Stimulated activated CD4-positive, alpha-beta T cell treated with anti-CD3 and anti-CD28 coated beads, Interleukin-1b, Interleukin-23, amount 100 ng/mL, for 48 hours (primary cell): ENCODE measurements at regions not wholly inside any gene's neighbourhood (a gene's known extent, or its start where the extent isn't known, plus 50 kb on each side); places are given as distances from the start of the nearest gene placed in this dataset.

Experiments used
- DNase-seq: peaks from one replicate; pipeline ENCODE4 v3.0.0-alpha.2; 2020

DNA sequence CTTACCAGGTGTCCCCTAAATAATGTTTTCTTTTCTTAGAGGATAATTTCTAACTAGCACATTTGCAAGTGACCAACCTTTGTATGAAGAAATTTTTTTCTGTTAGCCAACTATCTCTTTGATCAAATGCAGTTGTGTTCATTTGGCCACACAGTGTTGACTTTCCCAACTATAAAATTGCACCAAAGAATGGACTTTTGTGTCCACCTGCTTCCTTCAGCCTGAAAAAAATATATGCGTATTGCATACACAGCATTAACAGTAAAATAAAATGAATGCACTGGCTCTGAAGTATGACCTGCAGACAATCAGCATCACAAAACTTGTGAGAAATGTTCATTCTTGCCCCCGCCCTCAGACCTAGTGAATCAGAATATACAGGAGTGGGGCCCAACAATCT lies 342.0 kb downstream of the SEC23A start:
- DNase-seq = no peak

DNA sequence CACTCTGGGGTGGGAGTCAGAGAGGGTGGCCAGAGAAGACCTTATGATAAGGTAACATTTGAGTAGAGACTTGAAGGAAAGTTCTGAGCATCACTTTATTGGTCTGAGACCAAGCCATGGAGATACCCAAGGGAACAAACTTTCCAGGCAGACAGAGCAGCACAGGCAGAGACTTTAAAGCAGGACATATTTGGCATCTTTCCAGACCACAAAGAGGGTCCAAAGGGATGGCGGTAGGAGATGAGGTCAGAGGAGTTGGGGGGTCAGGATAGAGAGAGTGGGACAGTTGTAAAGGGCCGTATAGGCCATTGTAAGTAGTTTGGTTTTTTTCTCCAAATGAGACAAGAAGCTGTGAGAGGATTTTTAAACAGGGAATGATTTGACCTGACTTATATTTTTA lies 344.4 kb downstream of the SEC23A start:
- DNase-seq = no peak

DNA sequence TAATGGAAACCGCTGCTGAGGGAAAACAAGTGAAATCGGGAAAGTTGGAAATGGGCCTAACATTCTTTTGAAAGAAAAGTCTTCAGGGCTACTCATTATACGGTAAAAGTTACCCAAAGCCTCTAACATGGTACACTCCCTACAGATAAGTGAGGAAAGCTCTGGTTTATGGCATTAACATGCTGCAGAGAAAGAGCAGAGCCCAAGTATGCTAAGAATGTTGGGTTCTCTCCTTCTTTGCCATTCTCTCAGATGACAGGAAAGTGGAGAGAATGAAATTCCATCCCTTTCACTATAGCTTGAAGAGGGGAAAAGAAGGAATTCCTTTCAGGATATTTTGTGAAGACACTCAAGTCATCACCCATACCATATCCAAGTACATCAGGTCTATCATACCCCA lies 348.0 kb downstream of the SEC23A start:
- no peak for DNase-seq

DNA sequence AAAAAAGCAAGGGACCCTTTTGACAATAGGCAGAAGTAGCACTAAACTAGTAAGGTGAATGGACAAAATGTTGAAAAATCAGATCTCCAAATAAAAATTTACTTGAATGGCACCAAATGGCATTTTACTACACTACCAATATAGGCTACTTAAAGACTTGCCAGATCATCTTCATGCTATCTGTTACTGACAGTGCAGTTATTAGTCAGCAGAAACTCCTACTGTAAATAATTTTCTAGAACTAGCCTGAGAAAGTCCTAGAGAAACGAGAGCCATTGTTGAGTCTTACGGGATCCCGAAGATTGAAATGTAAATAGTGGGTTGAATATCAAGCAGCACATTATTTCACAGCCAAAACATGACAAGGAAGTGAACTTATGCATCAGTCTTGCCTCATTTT lies 350.3 kb downstream of the SEC23A start:
- DNase-seq = no peak

DNA sequence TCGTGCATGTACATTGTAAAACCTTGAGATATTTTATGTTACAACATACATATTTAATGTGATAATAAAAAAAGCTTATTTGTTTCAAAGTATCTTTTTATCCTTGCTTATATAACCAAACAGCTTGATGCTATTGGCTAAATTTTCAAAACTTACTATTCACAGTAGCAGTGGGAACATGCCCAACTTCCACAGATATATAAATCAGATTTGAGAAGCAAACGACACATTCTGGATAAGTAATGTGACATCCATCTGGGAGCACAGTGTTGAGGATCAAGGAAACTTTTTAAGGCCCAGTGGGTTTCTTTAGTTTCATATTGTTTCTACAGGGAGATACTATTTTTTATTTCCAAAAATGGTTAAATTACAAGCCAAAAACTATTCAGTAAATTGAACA lies 350.7 kb downstream of the SEC23A start:
- DNase-seq = no peak

DNA sequence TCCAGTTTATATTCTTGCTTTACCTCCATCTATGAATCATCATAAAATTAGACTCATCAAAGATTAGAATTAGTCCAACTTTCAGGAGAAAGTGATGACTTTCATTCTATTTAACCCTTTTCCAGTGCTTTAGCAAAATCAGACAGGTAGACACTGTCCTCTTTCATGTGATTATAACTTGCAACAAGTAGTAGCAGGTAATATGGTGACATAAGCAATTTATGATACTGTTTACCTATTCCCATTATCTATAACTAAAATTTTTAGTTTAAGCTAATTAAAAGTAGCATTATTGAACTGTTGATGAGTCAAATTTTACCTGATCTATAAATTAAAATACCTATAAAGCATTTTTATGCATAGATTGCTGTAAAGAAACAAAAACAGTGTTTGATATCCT lies 351.6 kb downstream of the SEC23A start:
- no peak for DNase-seq

DNA sequence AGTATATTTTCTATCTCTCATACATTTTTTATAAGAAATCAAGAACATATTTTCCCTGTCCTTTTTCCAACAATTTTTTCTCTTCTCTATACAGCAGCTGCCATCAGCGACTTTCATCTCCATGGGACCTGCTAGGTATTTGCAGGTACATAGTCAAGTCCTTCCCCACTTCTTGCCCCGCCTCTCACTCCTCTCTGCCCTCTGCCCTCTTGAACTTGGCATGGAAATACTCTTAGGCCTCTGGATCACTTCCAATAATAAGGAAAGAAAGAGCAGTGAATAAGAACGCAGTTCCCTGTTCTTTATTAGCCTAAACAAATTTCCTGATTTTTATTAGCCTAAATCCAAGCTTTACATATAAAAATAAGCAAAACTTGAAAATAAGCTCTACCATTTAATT lies 353.1 kb downstream of the SEC23A start:
- no peak for DNase-seq

DNA sequence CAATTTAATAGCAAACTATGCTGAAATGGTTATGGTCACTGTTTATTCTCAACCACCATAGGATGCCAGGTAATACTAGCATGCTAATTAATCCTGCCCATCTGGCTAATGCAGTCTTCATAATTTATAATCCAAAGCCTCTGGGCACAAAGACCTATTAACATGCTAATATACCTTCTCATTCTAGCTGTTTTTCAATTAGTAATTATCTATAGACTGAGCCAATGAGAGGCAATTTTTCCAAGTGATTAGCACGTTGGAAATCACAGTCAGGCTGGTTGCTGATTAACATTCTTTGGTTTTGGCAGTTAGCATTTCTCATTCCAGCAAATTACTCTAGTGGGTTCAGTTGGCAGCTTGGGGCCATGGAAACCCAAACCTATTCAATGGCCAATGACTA lies 357.2 kb downstream of the SEC23A start:
- no peak for DNase-seq

DNA sequence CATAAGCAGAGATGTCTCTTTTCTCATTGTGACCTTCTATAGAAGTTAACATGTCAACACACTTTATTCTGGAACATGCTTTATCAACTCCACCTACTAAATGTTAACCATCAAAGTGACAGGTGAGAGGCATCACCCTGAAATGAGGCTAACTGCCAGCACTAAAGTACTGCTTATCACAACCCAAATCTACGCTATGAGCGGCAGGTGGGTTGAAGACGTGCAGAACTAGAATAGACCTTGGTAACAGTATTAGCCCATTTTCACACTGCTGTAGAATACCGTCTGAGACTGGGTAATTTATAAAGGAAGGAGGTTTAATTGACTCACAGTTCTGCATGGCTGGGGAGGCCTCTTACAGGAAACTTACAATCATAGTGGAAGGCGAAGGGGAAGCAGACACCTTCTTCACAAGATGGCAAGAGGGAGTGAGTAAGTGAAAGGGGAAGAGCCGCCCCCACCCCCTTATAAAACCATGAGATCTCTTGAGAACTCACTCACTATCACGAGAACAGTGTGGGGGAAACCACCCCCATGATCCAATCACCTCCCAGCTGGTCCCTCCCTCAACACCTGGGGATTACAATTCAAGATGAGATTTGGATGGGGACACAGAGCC lies 359.0 kb downstream of the SEC23A start:
- no peak for DNase-seq

DNA sequence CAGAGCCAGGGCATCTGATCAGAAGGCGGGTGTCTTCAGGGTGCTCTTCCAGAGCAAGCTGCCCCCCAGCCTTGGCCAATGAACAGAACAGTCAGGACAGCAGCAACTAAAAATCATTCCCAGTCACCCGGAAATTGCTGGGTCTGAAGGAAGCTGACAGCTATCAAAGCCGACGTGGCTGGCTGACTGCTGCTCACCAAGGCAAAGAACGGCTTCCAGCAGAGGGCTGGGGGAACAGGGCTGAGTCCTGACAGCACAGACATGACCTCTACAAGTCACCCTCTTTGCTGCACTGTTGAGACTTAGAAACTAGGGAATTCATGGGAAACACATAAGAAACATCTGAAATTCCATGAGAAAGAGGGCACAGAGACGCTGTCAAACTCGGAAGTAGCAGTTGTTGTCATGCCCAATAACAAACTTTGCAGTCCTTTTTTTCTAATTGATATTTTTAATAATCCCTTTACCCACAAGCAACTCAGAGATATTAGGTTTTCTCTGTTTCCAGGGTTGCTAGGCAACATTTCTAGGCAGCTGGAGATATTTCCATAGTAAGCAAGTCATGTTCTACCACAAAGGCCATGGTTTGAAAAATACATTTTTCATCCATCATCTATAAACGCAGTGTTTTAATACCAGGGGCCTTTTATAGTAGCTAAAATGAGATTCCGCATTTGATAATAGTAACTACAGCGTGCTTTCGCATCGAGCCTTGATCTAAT lies 365.2 kb downstream of the SEC23A start:
- no peak for DNase-seq

DNA sequence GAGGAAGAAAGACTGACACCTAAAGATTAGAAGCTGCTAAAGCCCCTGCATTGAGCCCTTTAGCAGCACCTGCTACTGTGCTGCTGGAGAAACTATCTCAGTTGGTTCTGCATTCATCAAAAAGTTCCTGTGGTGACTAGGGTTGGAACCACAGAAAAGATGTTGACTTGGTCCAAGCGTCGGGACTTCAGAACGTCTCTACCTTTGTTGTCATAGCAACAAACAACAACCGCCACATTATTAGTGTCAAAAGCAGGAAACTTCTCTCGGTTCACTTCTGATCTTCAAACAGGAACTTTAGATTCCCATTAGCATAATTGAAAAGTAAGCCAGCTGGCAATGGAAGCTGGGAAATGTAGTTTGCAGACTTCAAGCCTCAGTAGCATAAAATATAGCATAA lies 368.0 kb downstream of the SEC23A start:
- DNase-seq = no peak

DNA sequence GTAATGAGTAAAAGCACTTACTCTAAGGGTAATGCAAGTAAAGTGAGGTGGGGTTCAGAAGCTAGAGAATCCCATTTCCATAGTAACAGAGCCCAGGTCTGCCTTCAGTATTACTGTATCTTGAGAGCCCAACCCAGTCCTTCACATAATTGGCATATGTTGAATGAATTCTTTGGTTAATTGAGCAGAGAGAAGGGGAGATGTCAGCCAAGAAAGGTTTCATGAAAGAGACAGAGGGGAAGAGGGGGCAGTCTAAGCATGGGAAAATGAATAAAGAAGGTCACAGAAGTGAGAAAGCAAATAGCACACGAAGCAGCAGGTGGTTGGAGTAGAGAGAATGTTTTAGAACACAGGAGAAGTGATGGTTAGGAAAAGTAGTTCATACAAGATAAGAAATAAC lies 371.1 kb downstream of the SEC23A start:
- no peak for DNase-seq

DNA sequence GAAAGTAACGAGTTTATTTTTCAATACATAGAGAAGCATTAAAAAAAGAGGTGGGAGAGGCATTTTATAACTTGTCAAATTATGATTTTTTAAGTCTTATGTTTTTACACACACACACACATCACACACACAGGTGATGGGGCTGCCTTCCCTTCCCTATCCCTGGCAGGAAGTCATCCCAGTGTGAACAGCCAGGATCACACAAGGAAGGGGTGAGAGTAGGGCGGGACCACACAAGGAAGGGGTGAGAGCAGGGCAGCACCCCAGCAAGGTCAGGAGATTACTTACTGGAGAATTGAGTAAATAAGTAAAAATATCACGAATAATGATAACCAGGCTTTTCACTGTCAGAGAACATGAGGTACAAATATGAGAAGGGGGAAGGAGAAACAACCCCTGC lies 372.6 kb downstream of the SEC23A start:
- no peak for DNase-seq

DNA sequence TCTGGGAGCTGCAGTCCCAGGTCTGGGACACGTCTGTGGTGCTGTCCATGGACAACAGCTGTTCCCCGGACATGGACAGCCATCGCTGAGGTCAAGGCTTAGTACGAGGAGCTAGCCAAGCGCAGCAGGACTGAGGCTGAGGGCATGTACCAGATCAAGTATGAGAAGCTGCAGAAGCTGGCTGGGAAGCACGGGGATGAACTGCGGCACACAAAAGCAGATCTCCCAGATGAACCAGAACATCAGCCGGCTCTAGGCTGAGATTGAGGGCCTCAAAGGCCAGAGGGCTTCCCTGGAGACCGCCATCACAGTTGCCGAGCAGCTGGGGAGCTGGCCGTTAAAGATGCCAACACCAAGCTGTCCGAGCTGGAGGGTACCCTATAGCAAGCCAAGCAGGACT lies 375.3 kb downstream of the SEC23A start:
- no peak for DNase-seq

DNA sequence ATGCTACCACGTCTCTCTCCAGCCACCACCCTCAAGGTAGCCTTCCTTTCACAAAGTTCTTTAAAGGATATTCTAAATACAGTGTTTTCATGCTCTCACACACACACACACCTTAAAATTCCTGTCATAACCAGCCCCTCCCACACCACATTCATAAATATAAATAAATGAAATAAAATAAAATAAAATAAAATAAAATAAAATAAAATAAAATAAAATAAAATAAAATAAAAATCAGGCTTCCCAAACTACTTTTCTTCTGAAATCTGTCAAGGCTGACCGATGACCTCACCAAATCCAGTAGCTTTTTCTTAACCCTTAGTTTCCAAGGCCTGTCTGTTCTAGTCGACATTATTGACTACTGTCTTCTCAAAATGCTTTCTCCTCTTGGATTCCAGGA lies 378.4 kb downstream of the SEC23A start:
- DNase-seq = no peak

DNA sequence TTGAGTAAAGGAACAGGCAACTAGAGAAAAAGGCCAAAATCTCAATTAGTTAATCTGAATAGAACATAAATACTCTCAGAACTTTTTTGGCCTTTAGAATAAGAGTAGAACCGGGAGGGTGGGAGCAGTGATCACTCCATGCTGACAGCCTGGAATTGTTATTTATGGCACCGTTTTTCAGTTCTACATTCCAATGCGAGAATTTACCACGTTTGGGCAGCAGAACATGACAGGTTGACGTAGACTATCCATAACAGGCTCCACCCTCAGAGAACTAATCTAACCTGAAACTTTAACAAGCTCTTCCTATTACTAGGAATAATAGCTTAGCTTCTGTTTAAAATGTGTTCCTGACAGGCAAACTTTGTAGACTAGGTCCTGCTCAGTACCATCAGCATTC lies 379.1 kb downstream of the SEC23A start:
- no peak for DNase-seq

DNA sequence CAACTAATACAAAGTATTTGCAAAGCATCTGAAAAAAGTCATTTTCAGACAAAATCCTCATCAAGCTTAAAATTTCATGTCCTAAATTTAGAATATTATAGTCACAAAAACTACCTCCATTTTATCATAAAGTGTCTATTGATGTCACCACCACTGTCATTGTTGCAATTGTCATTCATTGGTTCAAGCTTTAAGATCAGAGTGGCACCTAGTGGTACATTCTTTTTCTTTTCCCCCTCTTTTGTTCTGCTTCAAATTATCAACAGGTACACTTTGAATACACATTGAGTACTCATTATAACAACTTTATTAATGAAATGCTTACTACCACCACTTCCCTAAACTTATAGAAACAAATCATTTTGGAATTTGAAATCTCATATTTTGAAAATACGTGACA lies 379.8 kb downstream of the SEC23A start:
- DNase-seq = no peak

DNA sequence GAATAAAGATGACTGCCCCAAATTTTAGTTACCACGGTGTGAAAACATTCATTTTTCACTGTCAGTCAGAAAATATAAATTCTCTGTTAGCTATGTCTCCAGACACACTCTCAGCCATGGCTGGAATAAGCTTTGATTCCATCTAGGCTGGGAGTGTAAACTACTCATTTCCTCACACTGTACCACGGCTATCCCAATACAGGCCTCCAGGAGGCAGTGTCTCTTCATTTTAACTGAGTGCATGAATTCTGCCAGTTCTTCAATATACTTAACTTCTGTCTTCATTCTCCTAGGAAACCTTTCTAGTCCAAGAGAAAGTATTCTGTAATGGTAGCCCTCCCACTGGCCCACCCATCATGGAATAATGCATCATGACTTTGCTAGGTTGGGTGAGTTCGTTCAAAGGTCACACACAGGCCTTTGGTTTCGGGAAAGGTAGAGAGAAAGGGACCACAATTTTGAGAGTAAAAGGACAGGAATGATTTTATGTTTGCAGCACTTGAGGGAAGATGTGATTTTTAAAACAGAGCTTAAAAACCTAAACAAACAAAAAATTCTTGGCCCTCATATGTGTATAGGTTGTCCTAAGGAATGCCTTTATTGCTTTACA lies 381.1 kb downstream of the SEC23A start:
- DNase-seq = peak; percentile 24

DNA sequence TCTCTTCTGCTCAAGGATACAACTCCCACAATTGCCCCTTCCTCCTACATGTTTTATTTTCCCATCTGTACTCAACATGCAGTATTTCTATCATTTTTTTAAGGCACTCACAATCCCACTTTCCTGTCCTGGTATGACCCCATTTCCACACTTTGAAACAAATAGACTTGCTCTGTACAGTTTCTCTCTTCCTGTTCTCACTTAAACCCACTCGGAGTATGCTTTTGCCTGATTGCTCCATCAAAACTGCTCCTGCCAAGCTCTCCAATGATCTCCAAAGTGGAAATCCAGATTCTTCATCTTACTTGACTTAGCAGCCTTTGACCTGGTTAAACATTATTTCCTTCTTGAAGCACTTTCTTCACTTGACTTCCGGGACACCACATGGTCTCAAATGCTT lies 384.5 kb downstream of the SEC23A start:
- DNase-seq = no peak

DNA sequence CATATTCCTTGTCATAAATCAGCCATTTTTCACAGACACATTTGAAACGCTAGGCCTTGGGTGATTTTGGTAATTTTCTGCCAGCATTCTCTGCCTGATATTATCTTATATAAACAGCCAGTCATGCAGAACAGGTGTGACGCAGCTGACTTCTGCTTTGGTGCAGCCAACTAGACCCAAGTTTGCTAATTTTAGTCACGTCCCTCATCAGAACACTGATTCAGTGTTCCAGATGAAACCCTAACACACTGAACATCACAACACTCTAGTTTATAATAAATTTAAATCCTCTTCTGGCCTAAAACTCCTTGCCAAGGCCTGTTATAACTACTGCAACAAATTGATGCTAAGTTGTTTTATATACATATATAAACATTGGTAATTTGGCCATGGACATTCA lies 386.1 kb downstream of the SEC23A start:
- DNase-seq = no peak

DNA sequence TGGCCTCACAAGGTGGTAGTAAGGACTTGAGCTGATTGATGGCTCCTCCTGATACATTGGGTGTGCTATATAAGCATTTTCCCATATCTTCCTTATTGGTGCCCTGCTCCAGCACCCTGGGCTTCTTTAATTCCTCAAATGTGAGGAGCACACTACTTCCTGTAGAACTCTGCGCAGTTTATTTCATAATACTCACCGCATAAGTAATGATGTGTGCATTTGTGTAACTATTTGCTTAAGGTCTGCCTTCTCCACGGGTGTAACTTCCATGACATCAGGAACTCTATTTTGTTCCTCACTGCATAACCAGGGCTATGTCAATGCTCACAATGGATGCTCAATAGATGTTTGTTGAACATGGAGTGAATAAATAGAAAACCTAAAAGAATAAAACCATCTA lies 392.2 kb downstream of the SEC23A start:
- DNase-seq = no peak

DNA sequence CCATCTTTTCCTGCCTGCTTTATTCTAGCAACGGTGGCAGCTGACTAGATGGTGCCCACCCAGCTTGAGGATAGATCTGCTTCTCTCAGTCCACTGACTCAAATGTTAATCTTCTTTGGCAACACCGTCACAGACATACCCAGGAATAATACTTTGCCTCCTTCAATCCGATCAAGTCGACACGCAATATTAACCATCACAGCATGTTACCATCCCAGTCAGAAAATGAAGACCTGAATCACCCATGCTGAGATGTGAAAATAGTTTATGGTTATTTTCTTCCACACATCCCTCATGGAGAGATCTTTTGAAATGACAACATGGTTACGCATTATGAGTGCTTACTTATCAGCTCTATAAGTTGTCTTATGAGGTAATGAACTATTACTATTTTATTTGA lies 392.8 kb downstream of the SEC23A start:
- DNase-seq = no peak

DNA sequence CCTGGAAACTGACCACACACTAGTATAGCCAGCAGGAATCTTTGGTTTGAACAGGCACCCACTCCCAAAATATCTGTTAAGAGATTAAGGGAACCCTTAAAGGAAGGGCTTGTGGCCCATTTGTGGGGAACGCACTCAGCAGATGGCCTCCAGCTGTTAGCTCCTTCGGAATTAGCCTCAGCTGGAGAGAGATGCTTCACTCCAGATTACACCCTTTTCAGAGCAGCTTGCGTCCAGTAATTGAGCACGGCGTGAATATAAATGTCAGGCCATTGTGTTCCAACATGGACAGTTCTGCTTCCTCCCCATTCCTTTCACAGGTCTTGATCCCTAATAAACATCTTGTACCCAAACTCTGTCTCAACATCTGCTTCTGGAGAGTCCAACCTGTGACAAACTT lies 397.8 kb downstream of the SEC23A start:
- DNase-seq = no peak

DNA sequence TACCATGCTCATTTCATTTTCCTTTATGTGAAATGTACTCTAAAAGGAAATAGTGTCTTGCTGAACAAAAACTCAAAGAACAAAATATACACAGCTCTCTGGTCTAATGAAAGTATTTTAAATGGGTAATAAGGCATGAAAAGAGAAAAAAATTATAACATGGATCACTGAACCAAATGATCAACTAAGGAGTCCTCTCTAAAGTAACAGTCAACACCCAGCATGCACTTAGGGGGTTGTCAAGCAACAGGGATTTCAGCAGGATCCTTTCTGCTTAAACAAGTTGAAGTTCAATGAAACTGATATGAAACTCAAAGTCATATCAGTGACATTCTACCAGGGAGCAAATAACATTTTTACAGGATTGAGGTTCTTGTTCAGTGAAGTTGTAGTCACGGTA lies 398.8 kb downstream of the SEC23A start:
- no peak for DNase-seq

DNA sequence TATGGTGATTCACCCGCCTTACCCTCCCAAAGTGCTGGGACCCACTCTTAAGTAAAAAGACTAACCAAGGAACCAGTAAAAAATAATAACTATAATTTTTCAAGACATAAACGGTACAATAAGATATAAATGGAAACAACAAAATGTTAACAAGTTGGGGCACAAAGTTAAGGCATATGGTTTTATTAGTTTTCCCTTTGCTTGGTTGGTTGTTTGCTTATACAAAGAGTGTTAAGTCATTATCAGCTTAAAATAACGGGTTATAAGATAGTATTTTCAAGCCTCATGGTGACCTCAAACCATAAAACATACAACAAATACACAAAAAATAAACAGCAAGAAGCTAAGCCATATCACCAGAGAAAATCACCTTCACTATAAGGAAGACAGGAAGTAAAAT lies 406.1 kb downstream of the SEC23A start:
- no peak for DNase-seq
